GM19324 (cell line): ENCODE measurements at regions not wholly inside any gene's neighbourhood (a gene's known extent, or its start where the extent isn't known, plus 50 kb on each side); places are given as distances from the start of the nearest gene placed in this dataset.

Experiments
- ATAC-seq: cut with Tn5 transposase; IDR thresholded peaks from one replicate; pipeline ENCODE4 v1.9.1; 2021; ENCODE audit warnings: mild to moderate bottlenecking, moderate library complexity; ENCODE audit not compliant: unreplicated experiment, low FRiP score

DNA sequence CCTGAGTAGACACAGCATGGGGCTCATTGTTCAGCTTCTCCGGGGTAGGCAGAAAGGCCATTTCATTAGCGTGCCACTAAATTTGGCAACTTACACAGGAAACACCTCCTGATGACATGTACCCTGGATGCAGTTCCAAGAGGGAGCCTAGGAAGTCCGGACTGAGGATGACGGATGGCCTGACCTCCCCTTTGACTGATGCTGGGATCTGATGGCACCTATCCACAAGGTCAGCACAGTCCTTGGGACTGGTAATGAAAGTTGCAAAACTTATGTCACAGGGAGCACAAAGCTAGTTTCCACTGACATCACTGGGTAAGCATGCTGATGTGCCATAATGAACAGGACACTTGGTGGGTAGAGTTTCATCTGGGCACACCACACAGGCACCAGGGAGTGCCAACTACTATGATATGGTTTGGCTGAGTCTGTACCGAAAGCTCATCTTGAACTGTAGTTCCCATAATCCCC, 126.7 kb upstream of the ARL4C start:
- no peak for ATAC-seq

DNA sequence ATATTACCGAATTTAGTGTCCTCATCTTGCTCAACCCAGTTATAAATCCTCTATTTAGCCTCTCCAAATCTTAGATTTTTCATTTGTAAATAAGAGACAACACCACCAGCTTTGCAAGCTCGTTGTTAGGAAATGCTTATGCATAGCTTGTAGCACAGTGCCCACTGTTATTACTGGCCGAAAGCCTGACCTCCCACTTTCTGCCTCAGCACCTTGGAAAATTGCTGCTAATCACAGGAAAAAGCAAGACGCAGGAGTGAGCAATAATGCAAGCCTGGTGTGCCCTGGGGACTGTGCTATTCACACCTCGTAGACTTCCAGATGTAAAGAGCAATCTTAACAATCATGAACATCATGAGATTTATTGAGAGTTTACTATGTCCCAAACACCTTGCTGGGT, 124.2 kb upstream of the ARL4C start:
- no peak for ATAC-seq

DNA sequence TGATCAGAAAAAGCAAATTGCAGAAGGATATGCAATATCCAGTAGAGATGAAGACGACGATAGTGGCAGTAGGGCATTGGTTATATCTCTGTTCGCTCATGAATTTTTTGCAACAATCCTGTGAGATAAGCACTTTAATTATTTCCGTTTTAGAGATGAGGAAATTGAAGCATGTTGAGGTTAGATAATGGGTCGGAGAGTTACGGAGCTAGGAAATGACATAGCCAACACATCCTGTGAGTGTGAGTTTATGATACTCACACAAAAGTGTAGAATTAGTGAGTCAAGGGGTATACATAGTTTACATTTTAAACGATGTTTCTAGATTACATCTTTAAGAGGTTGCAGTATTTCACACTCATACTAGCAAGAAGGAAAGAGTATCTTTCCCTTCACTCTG, 123.1 kb upstream of the ARL4C start:
- no peak for ATAC-seq

DNA sequence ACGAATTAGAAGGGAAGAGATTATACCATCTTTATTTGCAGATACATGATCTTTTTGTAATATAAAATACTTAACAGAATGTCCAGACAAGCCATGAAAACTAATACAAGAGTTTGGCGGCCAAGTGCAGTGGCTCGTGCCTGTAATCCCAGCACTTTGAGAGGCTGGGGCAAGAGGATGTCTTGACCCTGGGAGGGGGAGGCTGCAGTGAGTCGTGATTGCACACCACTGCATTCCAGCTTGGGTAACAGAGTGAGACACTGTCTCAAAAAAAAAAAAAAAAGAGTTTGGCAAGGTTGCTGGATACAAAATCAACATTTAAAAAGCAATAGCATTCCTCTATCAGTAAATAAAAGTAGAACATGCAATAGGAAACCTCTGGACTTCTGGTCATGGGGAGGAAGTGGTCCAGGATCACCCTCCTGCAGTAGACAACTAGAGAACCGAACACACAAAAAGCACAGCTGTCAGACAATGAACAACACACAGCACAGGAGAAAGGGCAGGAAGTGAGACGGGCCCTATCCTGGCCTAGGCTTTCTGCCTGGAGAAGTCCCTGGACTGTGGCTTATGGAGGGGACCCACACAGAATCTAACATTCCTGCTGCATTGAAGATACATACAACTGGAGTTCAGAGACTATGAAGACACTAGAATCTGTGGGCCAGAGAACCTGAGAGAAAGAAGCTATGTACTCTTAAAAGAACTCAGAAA, 118.9 kb upstream of the ARL4C start:
- no peak for ATAC-seq

DNA sequence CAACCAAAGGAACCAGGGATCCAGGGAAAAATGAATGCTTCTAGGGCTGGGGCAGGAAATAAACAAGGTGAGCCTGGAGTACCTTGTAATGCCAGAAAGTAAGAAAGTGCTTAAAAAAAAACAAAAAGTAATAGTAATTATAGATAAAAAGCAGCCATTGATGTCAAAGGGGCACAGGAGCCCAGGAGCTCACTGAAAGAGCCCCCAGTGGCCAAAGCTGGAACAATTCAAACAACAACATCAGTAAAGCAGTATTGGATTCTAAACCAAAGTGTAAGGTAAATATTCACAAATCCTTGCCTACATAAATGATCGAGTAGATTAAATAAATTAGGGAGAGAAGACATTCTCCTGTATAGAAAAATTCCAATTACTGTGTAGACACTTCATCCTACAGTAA, 114.3 kb upstream of the ARL4C start:
- no peak for ATAC-seq

DNA sequence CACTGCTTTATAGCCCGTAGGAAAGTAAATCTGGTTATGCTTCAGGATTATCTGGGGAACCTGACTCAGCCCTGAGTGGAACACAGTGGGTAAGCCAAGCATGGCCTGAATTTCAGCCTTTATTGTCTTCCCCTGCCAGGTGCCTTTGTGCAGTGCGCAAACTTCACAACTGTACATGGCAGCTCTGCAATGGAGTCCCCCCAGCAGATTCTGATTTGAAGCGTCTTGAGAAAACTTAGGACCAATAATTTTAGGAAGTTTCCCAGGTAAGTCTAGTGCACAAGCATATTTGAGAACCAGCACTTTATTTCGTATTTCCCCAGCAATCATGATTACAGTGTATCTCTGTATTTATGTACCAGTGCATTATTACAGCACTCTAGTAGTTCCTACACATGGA, 112.1 kb upstream of the ARL4C start:
- ATAC-seq, result no peak

DNA sequence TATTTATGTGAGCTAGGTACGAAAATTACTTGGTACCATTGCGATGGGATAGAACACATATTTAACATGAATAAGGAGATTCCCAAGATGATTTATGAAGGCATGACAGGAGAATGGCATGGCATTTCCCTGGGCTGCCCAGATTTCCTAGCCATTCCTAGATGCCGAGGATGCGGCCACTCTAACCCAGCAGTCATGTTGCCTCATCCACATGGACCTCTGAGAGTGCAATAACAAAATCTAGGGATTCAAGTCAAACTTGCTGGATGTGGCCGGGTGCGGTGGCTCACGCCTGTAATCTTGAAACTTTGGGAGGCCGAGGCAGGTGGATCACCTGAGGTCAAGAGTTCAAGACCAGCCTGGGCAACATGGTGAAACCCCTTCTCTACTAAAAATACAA, 110.8 kb upstream of the ARL4C start:
- no peak for ATAC-seq

DNA sequence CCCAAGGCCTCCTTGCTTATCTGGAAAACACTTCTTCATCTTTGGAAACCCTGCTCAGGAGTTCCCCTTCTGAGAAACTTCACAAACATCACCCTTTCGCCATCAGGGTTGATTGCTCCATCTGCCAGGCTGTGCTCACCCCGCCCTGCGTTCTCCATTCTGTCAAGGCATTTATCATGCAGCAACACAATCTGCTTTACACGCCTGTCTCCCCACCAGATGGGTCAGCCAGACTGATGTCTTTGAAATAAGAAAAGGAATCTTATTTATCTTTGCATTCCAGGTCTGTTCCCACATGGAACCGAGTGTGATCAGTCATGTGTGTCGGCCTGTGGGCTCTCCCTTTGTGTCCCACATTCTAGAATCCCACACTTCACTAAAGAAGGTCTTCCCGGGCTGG, 110.0 kb upstream of the ARL4C start:
- no peak for ATAC-seq

DNA sequence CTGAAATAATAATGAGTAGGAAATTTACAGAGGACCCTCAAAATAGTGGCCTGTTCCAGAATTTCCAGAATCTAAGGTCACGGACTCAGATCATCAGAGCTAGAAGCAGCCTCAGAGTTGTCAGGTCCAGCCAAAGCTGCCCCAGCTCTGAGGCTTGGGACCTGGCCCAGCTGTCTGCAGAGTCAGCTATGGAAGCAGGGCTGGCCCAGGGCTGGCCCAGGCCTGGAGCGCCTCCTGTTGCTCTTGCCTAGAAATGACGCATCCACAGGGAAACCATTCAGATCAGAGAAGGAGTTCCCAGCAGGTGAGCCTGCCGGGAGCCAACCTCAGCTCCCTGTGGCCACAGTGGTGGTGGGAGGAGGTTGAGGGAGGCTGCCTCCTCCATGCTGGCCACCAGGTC, 106.7 kb upstream of the ARL4C start:
- no peak for ATAC-seq

DNA sequence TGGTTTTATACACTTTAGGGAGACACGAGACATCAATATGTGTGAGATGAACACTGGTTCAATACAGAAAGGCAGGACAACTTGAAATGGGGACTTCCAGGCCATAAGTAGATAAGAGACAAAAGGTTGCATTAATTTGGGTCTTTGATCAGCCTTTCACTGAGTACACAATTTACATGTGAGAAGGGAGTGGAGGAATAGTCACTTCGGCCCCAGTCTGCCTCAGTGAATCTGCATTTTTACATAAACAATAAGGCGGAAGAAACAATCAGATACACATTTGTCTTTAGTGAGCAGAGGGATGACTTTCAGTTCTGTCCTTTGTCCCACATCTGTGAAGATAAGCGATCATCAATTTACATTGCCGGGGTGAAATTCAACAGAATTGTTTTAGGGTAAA, 104.3 kb upstream of the ARL4C start:
- no peak for ATAC-seq

DNA sequence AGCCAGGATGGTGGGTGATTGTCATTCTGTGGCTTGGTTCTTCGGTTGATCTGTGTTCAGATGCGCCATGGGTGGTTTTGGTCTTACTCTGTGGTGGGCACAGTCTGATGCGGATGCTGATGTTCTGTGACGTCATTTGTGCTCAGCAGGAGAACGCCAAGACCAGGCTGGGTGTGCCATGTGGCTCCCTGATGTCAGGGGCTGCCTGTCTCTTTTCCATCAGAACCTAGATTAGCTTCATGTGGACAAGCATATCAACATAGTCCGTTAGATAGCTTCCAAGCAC, 100.6 kb upstream of the ARL4C start:
- no peak for ATAC-seq

DNA sequence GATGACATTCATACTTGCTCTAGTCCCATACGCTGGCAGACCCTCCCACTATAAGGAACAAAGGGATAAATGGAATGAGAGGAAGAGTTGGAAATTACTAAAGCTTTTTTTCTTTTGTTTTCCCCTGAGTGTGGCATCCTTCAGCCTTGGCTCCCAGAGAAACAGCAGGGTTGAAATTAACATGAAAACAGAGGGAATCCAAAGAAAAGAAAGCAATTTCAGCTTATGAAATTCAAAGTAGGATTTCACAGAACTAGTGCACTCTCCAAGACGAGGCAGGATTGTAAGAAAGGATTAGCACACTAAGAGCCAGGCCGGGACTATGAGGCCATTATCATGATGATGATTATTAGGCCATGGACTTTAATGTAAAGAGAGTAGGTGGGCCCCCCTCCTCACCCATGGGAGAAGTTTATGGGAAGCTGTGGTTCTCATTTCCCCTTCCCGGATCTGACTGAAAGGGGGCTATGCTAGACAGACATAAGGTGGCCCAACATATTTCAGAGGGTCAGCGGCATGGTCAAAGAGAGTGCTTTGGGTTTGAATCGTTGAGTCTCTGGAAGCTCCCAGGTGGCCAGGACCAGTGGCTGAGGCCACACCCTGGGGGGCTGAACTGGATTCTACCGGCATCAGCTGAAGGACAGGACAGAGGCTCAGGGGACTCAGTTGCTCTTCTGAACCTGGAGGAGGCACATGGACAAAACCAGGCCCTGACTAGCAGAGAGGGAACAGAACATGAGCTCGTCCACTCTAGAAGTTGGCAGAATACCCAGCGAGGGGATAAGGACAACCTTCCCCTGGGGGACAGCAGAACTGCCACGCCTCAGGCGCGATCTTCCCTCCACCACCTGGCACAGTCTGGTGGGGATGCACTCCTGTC, 100.1 kb upstream of the ARL4C start:
- ATAC-seq, result no peak

DNA sequence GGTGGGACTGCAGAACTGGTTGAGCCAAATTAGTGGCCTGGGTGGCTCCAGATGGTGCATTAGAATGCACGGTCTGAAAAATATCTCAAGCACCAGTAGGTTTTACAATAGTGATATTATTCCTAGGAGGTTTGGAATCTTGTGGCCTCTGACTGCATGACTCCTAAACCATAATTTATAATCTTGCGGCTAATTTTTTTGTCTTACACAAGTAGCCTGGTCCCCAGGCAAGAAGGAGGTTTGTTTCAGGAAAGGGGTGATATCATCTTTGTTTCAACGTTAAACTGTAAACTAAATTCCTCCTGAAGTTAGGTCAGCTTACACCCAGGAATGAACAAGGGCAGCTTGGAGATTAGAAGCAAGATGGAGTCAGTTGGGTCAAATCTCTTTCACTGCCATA, 98.9 kb upstream of the ARL4C start:
- no peak for ATAC-seq

DNA sequence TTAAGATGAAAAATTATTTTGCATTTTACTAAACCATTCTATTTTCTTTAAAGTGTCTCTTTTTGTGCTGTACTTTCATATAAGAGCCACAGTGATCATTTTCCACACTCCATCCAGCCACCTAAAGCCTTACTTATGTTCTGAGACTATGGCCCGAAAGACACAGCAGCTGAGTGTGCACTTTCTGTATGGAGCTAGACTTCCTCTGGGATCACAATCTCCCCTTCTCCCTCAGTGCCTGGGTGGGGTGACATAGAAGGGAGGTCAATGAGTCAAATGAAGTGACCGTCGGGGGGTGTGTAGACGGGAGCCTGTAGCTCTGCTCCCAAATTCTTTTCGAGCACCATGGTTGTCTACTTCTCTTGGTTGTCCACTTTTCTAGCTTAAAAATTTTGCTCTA, 97.8 kb upstream of the ARL4C start:
- ATAC-seq, result no peak

DNA sequence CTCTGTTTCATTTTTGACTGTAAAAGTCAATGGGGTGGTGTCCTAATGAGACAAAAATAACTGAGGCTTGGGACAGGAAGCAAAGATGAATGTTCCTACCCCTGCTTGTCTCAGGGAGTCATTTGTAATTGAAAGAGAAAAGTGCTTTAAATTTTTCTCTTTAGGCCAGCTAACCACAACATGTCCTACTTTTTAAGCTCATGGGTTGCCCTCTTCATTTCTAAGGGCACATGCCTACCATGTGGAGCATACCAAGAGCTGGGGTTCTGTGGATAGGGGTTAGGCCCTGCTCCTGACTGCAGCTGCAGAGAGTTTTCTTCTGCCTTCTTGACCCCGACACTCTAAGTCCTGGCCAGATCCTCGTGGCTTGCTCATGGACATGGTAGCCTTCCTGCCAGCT, 96.8 kb upstream of the ARL4C start:
- no peak for ATAC-seq

DNA sequence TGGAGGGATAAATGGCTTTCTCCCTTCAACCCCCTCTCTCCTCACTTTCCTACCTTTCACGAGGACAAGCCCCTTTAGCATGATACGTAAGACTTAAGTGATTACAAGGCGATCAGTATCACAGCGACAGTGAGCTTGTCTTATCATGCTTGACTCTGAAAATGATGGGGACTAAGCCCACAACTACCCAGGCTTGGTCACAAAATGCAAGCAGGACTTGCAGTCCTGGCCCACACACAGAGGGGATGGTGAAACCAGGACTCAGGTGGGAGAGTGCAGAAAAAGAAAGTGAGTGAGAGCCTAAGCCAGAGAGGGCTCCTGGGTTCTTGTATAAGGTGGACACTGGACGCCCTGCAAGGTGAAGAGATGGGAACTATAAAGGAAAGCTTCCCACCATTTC, 95.7 kb upstream of the ARL4C start:
- no peak for ATAC-seq

DNA sequence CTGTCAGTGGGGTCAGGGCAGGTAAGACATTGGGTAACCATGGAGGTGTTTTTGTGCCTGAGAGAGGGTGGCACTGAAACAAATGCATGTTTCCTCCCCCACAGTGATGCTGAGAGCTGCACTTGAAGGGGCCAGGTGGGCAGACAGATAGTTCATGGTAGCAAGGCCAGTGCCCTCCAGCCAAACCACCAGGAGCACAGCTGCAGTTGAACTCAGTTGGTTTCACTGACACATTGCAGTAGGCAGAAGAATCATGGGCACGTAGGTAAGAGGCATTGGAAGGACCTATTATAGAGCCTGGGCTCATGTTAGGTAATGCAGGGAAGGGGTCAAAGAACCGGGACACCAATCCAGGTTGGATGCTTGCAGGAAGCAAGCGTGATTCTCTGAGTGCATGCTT, 93.2 kb upstream of the ARL4C start:
- no peak for ATAC-seq

DNA sequence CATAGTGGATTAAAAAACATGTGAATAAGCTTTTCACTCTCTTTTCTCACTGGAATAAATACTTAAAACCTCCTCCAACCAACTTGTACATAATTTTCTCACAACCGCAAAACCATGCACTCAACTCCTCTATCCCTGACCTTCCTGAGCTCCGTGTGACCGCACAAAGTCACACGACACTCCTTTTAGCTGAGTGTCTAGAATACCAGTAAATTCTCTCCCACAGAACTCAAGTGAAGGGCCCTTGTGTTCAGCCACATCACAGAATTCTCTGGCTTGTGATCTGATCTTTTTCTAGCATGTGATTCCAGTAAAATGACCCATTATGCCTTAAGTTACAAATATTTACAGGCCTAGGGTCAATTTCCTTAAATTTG, 91.2 kb upstream of the ARL4C start:
- no peak for ATAC-seq

DNA sequence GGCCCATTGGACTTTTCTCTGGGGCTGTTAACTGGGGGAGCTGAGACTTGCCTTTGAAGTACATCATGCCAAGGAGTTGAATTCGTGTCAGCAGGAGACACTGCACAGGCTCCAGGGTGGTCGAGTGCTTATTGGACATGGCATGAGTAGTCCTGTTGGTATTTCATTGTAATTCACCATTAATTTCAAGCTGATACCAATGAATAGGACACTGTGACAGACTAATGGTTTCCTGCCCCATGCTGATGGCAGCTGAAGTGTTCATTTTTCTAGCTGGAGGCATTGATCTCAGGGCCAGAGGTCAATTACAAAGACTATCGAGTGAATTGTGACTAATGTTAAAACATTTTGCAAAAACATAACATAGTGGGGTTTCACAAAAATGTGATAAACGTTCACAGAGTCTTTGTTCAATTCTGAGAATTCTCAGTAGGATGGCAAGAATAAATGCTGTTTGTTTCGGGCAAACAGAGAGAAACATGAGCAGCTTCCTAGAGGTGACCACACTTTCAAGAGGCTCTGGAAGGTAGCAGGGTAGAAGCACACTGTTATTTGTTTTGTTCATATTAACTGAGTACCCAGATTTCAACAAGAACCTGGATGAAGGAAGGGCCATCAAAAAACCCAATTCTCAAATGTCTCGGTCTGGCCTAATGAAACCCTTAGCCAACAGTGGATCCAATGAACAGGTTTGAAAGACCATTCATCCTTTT, 90.6 kb upstream of the ARL4C start:
- no peak for ATAC-seq

DNA sequence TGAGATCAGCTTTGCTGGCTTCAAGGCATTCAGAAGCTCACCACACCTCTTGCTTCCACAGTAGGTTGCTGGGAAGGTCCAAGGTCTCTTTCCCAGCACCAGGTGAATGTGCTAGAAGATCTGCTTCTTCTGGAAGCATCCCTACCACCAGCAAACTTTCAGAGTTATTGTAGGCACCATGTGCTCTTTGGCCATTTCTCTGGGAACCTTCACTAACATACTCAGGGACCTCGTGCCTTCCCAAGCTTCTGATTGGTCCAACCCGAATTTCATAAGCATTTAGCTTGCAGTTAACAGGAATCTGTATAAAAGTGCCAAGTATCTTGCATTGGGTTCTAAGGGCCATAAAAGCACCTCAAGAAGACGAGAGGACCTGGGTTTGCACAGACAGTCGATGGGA, 86.5 kb upstream of the ARL4C start:
- ATAC-seq, result no peak

DNA sequence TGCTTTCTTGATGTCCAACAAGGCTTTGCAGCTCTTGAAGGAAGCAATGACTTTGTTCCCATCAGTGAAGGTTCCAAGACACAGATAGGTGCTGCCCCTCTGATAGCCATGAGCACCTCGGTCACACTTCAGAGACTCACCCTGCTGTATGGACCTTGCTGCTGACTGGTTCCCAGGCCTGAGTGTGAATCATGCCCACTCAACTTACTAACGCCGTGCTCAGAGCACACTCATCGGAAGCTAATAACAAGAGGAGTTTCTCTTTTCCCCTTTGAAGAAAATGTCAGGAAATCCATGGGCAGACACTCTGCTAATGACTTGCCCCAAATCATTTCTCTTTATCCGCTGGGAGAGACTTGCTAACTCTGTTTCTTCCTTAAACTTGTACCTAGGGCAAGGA, 83.8 kb upstream of the ARL4C start:
- ATAC-seq, result no peak
